Testis (tissue), 2 donors: ENCODE measurements at regions not wholly inside any gene's neighbourhood (a gene's known extent, or its start where the extent isn't known, plus 50 kb on each side); places are given as distances from the start of the nearest gene placed in this dataset.
"Not testable (repeated sequence)": the region's sequence is repeated elsewhere in the genome, so short reads cannot be mapped to it uniquely, and the experiment has no call there.

Source experiments
- DNase-seq: peaks from one replicate; pipeline ENCODE4 v3.0.0-alpha.2; 2019
- H3K27ac ChIP-seq, 2 donors: fragments of 200-600 bp; sonication (generic); one replicate each; pipeline ENCODE4 v1.5.1; 2019
- H3K27me3 ChIP-seq: fragments of 200-600 bp; sonication (generic); one replicate; pipeline ENCODE4 v1.5.1; 2019
- H3K36me3 ChIP-seq: fragments of 200-600 bp; sonication (generic); one replicate; pipeline ENCODE4 v1.5.1; 2017; ENCODE audit warnings: low read depth; ENCODE audit errors: missing control alignments
- H3K4me1 ChIP-seq: fragments of 200-600 bp; sonication (generic); one replicate; pipeline ENCODE4 v1.5.1; 2019
- H3K4me3 ChIP-seq, 2 donors: fragments of 200-600 bp; sonication (generic); one replicate each; pipeline ENCODE4 v1.5.1; 2017 to 2019
- H3K9me3 ChIP-seq: fragments of 200-600 bp; sonication (generic); one replicate; pipeline ENCODE4 v1.5.1; 2017
- CTCF ChIP-seq, 3 experiments: fragments of 450-650 bp in 2 of 3; fragments of 200-600 bp in 1 of 3; sonication (generic) in 1 of 3; IDR thresholded peaks; one replicate each; pipeline ENCODE4 v1.5.1; 2016 to 2019; ENCODE audit warnings: antibody characterized with exemption in 3 of 3, mild to moderate bottlenecking in 2 of 3, moderate library complexity in 1 of 3
- POLR2A ChIP-seq: fragments of 450-650 bp; IDR thresholded peaks from one replicate; pipeline ENCODE4 v1.6.1; 2017; ENCODE audit warnings: antibody characterized with exemption, mild to moderate bottlenecking, moderate library complexity
- WGBS, 2 donors: methylation state at CpG; one replicate each; pipeline ENCODE4 v1.1.5; 2018; 5-methylcytosine and 5-hydroxymethylcytosine counted together
- intact Hi-C: fragments of 100-400 bp; cut with DNase I; formaldehyde crosslinking; loops from one replicate; pipeline ENCODE4 v1.15.1; 2023; ENCODE audit warnings: low total_unique reads

DNA sequence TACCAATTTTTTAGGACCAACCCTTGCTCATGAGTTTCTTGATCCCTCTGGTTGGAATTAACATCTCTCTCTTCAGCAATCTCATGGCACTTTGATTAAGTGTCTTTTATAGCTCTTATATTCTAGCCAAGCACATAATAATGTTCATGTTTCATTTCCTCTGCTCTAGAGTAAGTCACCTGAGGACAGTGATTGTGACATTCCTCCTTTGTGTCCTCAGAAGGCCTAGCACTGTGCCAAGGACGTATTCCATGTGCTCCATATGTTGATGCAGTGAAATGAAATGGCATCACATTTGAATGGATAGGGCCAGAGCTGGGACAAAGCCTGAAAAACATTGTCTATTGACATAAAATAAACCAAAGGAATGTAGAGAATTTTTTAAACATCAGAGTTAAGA is 322.8 kb upstream of the PRICKLE1 start:
- intact Hi-C loops = no loop called here
- 89 to 94% methylated on average over 1 of the region's 1 CpG for WGBS, 2 donors
- no peak for TF ChIP-seq POLR2A
- TF ChIP-seq CTCF (IDR thresholded peaks at IDR 0.05) = no peak
- DNase-seq = no peak
- no peak overlapping the region for H3K27ac ChIP-seq
- no peaks in the 10 kb centered on the region for H3K27me3 ChIP-seq
- H3K9me3 ChIP-seq = no peaks in the 10 kb centered on the region
- H3K4me3 ChIP-seq = no peak overlapping the region
- no peaks in the 10 kb centered on the region for H3K4me1 ChIP-seq
- H3K36me3 ChIP-seq = no peaks in the 10 kb centered on the region

- TF ChIP-seq CTCF (IDR thresholded peaks at IDR 0.05) (no peak), POLR2A (no peak)
- intact Hi-C loops = no loop called here
- H3K36me3 ChIP-seq = no peaks in the 10 kb centered on the region
- H3K27me3 ChIP-seq = no peaks in the 10 kb centered on the region
- no peak overlapping the region for H3K27ac ChIP-seq
- no peak for DNase-seq
- WGBS, 2 donors = 68 to 73% methylated on average over 6 of the region's 6 CpGs
- no peaks in the 10 kb centered on the region for H3K4me1 ChIP-seq
- H3K4me3 ChIP-seq = no peak overlapping the region
- H3K9me3 ChIP-seq = no peaks in the 10 kb centered on the region
Observed at GRCh38 chr12:42910656-42911055, 321.1 kb upstream of the PRICKLE1 start.

- no peak overlapping the region for H3K4me3 ChIP-seq
- no peaks in the 10 kb centered on the region for H3K36me3 ChIP-seq
- no peak for TF ChIP-seq CTCF (IDR thresholded peaks at IDR 0.05)
- TF ChIP-seq POLR2A = no peak
- H3K4me1 ChIP-seq = no peaks in the 10 kb centered on the region
- DNase-seq = no peak
- H3K9me3 ChIP-seq = no peaks in the 10 kb centered on the region
- no peaks in the 10 kb centered on the region for H3K27me3 ChIP-seq
- intact Hi-C loops = no loop called here
- H3K27ac ChIP-seq = no peak overlapping the region
- 60 to 72% methylated on average over 6 of the region's 6 CpGs for WGBS, 2 donors
Observed at GRCh38 chr12:42908712-42909111, 319.2 kb upstream of the PRICKLE1 start.

DNA sequence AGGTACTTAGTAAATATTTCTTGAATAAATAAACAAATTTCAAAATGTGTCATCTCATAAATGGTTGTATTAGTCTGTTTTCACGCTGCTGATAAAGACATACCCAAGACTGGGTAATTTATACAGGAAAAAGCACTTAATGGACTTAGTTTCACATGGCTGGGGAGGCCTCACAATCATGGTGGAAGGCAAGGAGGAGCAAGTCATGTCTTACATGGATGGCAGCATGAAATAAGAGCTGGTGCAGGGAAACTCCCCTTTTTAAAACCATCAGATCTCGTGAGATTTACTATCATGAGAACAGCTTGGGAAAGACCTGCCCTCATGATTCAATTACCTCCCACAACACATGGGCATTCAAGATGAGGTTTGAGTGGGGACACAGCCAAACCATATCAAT is 317.3 kb upstream of the PRICKLE1 start:
- intact Hi-C loops = not testable (repeated sequence)
- WGBS, 2 donors = 95 to 97% methylated on average over 2 of the region's 2 CpGs

DNA sequence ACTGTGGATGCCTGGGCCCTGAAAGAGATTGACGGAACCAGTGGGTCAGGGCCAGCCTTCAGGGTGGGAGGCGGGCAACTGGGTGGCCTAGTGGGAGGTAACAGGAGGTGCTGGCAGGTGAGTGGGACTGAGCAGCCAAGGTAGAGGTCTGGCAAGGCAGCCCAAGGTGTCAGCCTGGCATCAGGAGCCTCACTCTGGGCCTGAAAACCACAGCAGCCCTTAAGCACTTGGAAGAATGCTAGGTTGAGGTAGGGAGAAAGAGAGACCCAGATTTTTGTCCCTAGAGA is 315.8 kb upstream of the PRICKLE1 start:
- no peaks in the 10 kb centered on the region for H3K36me3 ChIP-seq
- TF ChIP-seq POLR2A (no peak), CTCF (IDR thresholded peaks at IDR 0.05) (no peak)
- no peak for DNase-seq
- no peaks in the 10 kb centered on the region for H3K4me1 ChIP-seq
- no peaks in the 10 kb centered on the region for H3K9me3 ChIP-seq
- intact Hi-C loops = no loop called here
- H3K4me3 ChIP-seq = no peak overlapping the region
- 84 to 97% methylated on average over 2 of the region's 2 CpGs for WGBS, 2 donors
- H3K27ac ChIP-seq = no peak overlapping the region
- no peaks in the 10 kb centered on the region for H3K27me3 ChIP-seq

More for the DNA sequence above, 317.3 kb upstream of the PRICKLE1 start:
- H3K27me3 ChIP-seq, H3K27ac ChIP-seq, H3K4me3 ChIP-seq, H3K36me3 ChIP-seq, DNase-seq, H3K9me3 ChIP-seq, H3K4me1 ChIP-seq: not testable (repeated sequence)
